ENCODE measurements at regions not wholly inside any gene's neighbourhood (a gene's known extent, or its start where the extent isn't known, plus 50 kb on each side); places are given as distances from the start of the nearest gene placed in this dataset.

- Histone ChIP-seq H3K14ac (replicated peaks; ENCODE audit: low read depth, low read length) (no peak overlapping the region), H3K18ac (ENCODE audit: low read depth, low read length) (no peak overlapping the region), H3K9ac (ENCODE audit: low read depth, low read length) (no peak overlapping the region), H4K8ac (ENCODE audit: low read depth in 2 of 2, low read length in 2 of 2) (no peak overlapping the region), H3K9me3 (ENCODE audit: control insufficient read depth, insufficient read depth, low read length) (no peaks in the 10 kb centered on the region), H4K5ac (ENCODE audit: low read depth, low read length) (no peak overlapping the region), H3K4me2 (ENCODE audit: low read depth, low read length) (no peak overlapping the region), H3K36me3 (ENCODE audit: control insufficient read depth, insufficient read depth, low read length) (no peaks in the 10 kb centered on the region), H3K4ac (ENCODE audit: low read depth, low read length) (no peak overlapping the region), H3K9me1 (ENCODE audit: insufficient read depth, low read length) (no peaks in the 10 kb centered on the region), H3K23ac (ENCODE audit: low read depth, low read length) (no peak overlapping the region), H3K27me3 (ENCODE audit: control insufficient read depth, insufficient read depth, low read length) (no peaks in the 10 kb centered on the region), H3K4me1 (ENCODE audit: control insufficient read depth, insufficient read depth, low read length) (no peaks in the 10 kb centered on the region), H3K4me3 (ENCODE audit: insufficient read depth, low read depth, low read length) (no peak overlapping the region), H2AK5ac (ENCODE audit: low read depth, low read length) (no peak overlapping the region), H2BK20ac (ENCODE audit: low read depth, low read length) (no peak overlapping the region), H4K91ac (ENCODE audit: insufficient read depth, low read depth, low read length) (no peak overlapping the region), H3K56ac (ENCODE audit: extremely low read depth, insufficient read depth, low read length) (no peak overlapping the region), H3K27ac (ENCODE audit: insufficient read depth, low read length) (no peak overlapping the region), H2AK9ac (replicated peaks; ENCODE audit: low read depth, low read length, poor library complexity) (no peak overlapping the region), H4K20me1 (ENCODE audit: insufficient read depth, low read length) (no peaks in the 10 kb centered on the region), H3K79me1 (ENCODE audit: low read depth in 1 of 2, low read length in 2 of 2) (no peaks in the 10 kb centered on the region), H2BK5ac (ENCODE audit: low read depth, low read length, poor library complexity, severe bottlenecking) (no peak overlapping the region), H2AFZ (replicated peaks; ENCODE audit: low read length, poor library complexity) (no peak overlapping the region), H2BK120ac (ENCODE audit: low read depth, low read length) (no peak overlapping the region), H2BK15ac (ENCODE audit: low read depth, low read length) (no peak overlapping the region)
- no peak for ATAC-seq (ENCODE audit: low read depth)
- dilution Hi-C loops (cut with HindIII; ENCODE audit: low sequenced_read_pairs, unreplicated experiment): no loop called here
- DNase-seq: no peak
- in situ Hi-C loops (cut with MboI; ENCODE audit: low sequenced_read_pairs): no loop called here
- no peak for TF ChIP-seq ELK1 (IDR thresholded peaks at IDR 0.05; ENCODE audit: borderline replicate concordance, low read depth, low read length)
- TF ChIP-seq MXI1 (IDR thresholded peaks at IDR 0.05; ENCODE audit: borderline replicate concordance, low read depth, low read length): no peak
- no peak for TF ChIP-seq BHLHE40 (IDR thresholded peaks at IDR 0.05; ENCODE audit: low read depth, low read length)
- no peak for TF ChIP-seq SMC3 (IDR thresholded peaks at IDR 0.05; ENCODE audit: low read depth, low read length)
- TF ChIP-seq CTCF (conservative IDR thresholded peaks at IDR 0.05; ENCODE audit: low read depth, low read length): no peak
- TF ChIP-seq MAFK (IDR thresholded peaks at IDR 0.05; ENCODE audit: low read depth, low read length): no peak
- no peak for TF ChIP-seq RAD21 (IDR thresholded peaks at IDR 0.05; ENCODE audit: low read length)
- TF ChIP-seq RFX5 (IDR thresholded peaks at IDR 0.05; ENCODE audit: low read depth, low read length): no peak
- no peak for TF ChIP-seq RCOR1 (IDR thresholded peaks at IDR 0.05; ENCODE audit: insufficient replicate concordance, low read length)
- TF ChIP-seq POLR2A (IDR thresholded peaks at IDR 0.05; ENCODE audit: low read depth, low read length): no peak
- no TSS peak for BruUV-seq (replicated peaks)
- POLR2A ChIA-PET (ENCODE audit: unreplicated experiment): interaction anchor here (0.5 kb wide), 1 partner anchor 19 kb away, joined by 3 read pairs; no protein-coding TSS in a partner anchor
- CTCF ChIA-PET: no interaction called here
- intact Hi-C loops (cut with micrococcal nuclease): no loop called here
These were observed 109.2 kb upstream of the GRPR start for GRCh38 chrX:16014171-16014570.
